OCI-LY1 (cell line): ENCODE measurements at regions not wholly inside any gene's neighbourhood (a gene's known extent, or its start where the extent isn't known, plus 50 kb on each side); places are given as distances from the start of the nearest gene placed in this dataset.

Source experiments
- H2AFZ ChIP-seq: fragments of 200-600 bp; sonication (generic), shearing (Covaris generic); 2 replicates; pipeline ENCODE4 v1.6.0; 2014; ENCODE audit warnings: antibody characterized with exemption, mild to moderate bottlenecking, low read length
- H3F3A ChIP-seq: fragments of 200-600 bp; sonication (generic), shearing (Covaris generic); 2 replicates; pipeline ENCODE4 v1.6.0; 2014; ENCODE audit warnings: mild to moderate bottlenecking, antibody characterized with exemption, low read length, moderate library complexity; ENCODE audit not compliant: insufficient read depth
- H3K27ac ChIP-seq: fragments of 200-600 bp; sonication (generic); 2 replicates; pipeline ENCODE4 v1.5.1; 2014; ENCODE audit warnings: low read length, mixed run types, mild to moderate bottlenecking, low read depth; ENCODE audit not compliant: poor library complexity, severe bottlenecking
- H3K27me3 ChIP-seq: fragments of 200-600 bp; sonication (generic); 2 replicates; pipeline ENCODE4 v1.6.0; 2014; ENCODE audit warnings: antibody characterized with exemption, mild to moderate bottlenecking, low read length, moderate library complexity; ENCODE audit not compliant: insufficient read depth
- H3K36me3 ChIP-seq: fragments of 200-600 bp; sonication (generic); 2 replicates; pipeline ENCODE4 v1.6.1; 2014; ENCODE audit warnings: mild to moderate bottlenecking, antibody characterized with exemption, low read length, moderate library complexity, mixed read lengths; ENCODE audit not compliant: insufficient read depth
- H3K4me1 ChIP-seq: fragments of 200-600 bp; sonication (generic); 2 replicates; pipeline ENCODE4 v1.5.1; 2014; ENCODE audit warnings: mild to moderate bottlenecking, low read length, moderate library complexity; ENCODE audit not compliant: insufficient read depth, severe bottlenecking
- H3K4me2 ChIP-seq: fragments of 200-600 bp; sonication (generic), shearing (Covaris generic); 2 replicates; pipeline ENCODE4 v1.6.1; 2014; ENCODE audit warnings: low read length
- H3K4me3 ChIP-seq: fragments of 200-600 bp; sonication (generic); 2 replicates; pipeline ENCODE4 v1.5.1; 2014; ENCODE audit warnings: low read length, low read depth, mild to moderate bottlenecking, mixed read lengths; ENCODE audit not compliant: poor library complexity, severe bottlenecking
- H3K79me2 ChIP-seq: fragments of 200-600 bp; shearing (Covaris generic); 2 replicates; pipeline ENCODE4 v1.6.1; 2016; ENCODE audit warnings: mixed run types, low read length, mixed read lengths; ENCODE audit not compliant: insufficient read depth
- H3K9ac ChIP-seq: fragments of 200-600 bp; sonication (generic), shearing (Covaris generic); 2 replicates; pipeline ENCODE4 v1.6.1; 2014; ENCODE audit warnings: mild to moderate bottlenecking, low read length, mixed read lengths
- H3K9me2 ChIP-seq: fragments of 200-600 bp; sonication (generic), shearing (Covaris generic); 2 replicates; pipeline ENCODE4 v1.6.1; 2014; ENCODE audit warnings: low read depth, mild to moderate bottlenecking, low read length, mixed read lengths
- H3K9me3 ChIP-seq: fragments of 200-600 bp; shearing (Covaris generic); 2 replicates; pipeline ENCODE4 v1.6.1; 2014; ENCODE audit warnings: low read length, mixed read lengths
- H4K20me1 ChIP-seq: fragments of 200-600 bp; sonication (generic), shearing (Covaris generic); 2 replicates; pipeline ENCODE4 v1.6.0; 2016; ENCODE audit warnings: mild to moderate bottlenecking, low read length; ENCODE audit not compliant: insufficient read depth
- EZH2 ChIP-seq: fragments of 200-600 bp; sonication (generic), shearing (Covaris generic); IDR thresholded peaks from 2 replicates; pipeline ENCODE4 v1.8.0; 2017; ENCODE audit warnings: borderline replicate concordance, mixed run types, mild to moderate bottlenecking, antibody characterized with exemption, low read length, moderate library complexity, mixed read lengths
- TF ChIP-seq, protein P1 (sequence below): fragments of 200-600 bp; sonication (generic), shearing (Covaris generic); IDR thresholded peaks from 2 replicates; pipeline ENCODE4 v1.5.1; 2017; ENCODE audit warnings: mild to moderate bottlenecking, antibody characterized with exemption, low read length, moderate library complexity, mixed read lengths

DNA sequence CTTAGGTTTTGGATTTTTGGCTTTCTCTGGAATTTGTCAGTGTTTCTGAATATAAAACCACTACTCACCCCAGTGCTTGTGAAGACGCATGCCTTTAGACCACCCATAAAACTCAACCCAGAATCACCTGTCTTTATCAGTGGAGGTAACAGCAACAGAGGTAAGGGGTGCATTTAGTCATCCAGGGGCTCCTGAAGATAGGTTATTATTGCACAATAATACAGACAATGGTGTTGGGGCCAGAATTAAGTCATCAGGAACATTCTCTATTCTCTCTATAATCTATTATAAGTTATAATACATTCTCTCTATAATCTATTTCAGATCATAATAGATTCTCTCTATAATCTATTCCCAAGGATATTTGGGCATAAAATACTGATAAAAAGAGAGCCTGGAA, 100.2 kb upstream of the KCNQ5 start:
- Histone ChIP-seq H4K20me1 (no peaks in the 10 kb centered on the region), H3K4me2 (no peak overlapping the region), H3K4me1 (no peaks in the 10 kb centered on the region), H3K36me3 (no peaks in the 10 kb centered on the region), H3F3A (no peaks in the 10 kb centered on the region), H3K9me2 (no peaks in the 10 kb centered on the region), H3K9ac (no peak overlapping the region), H3K9me3 (no peaks in the 10 kb centered on the region), H3K79me2 (no peaks in the 10 kb centered on the region), H3K4me3 (no peak overlapping the region), H3K27me3 (no peaks in the 10 kb centered on the region; the same call in 1 of the 2 replicates), H2AFZ (no peak overlapping the region), H3K27ac (no peak overlapping the region)
- TF ChIP-seq, protein P1, sequence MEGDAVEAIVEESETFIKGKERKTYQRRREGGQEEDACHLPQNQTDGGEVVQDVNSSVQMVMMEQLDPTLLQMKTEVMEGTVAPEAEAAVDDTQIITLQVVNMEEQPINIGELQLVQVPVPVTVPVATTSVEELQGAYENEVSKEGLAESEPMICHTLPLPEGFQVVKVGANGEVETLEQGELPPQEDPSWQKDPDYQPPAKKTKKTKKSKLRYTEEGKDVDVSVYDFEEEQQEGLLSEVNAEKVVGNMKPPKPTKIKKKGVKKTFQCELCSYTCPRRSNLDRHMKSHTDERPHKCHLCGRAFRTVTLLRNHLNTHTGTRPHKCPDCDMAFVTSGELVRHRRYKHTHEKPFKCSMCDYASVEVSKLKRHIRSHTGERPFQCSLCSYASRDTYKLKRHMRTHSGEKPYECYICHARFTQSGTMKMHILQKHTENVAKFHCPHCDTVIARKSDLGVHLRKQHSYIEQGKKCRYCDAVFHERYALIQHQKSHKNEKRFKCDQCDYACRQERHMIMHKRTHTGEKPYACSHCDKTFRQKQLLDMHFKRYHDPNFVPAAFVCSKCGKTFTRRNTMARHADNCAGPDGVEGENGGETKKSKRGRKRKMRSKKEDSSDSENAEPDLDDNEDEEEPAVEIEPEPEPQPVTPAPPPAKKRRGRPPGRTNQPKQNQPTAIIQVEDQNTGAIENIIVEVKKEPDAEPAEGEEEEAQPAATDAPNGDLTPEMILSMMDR, result no peak
- TF ChIP-seq EZH2, result no peak

DNA sequence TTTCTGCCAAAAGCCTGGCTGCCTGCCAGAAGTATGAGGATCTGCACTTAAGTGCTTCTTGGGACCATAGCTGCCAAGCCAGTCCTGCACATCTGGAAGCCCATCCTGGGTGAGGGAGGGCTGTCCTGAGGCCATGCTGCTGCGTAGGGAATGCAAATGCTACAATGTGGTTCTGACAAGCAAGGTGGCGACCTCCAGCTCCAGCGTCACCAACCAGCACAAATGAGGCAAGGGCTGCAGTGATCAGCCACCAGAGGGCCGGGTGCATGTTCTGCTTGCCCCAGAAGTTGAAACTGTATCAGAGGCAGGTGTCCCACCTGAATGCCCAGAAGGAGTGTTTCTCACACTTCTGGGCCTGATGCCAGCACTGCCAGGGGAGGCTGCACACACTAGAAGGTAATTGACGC, 99.1 kb upstream of the KCNQ5 start:
- Histone ChIP-seq H3K9ac (no peak overlapping the region), H4K20me1 (no peaks in the 10 kb centered on the region), H3K27ac (no peak overlapping the region), H3F3A (no peaks in the 10 kb centered on the region), H3K27me3 (no peaks in the 10 kb centered on the region; the same call in 1 of the 2 replicates), H3K79me2 (no peaks in the 10 kb centered on the region), H3K4me2 (no peak overlapping the region), H3K4me3 (no peak overlapping the region), H3K9me2 (no peaks in the 10 kb centered on the region), H3K4me1 (no peaks in the 10 kb centered on the region), H3K9me3 (no peaks in the 10 kb centered on the region), H2AFZ (no peak overlapping the region), H3K36me3 (no peaks in the 10 kb centered on the region)
- TF ChIP-seq, protein P1, result peak; percentile 58
- no peak for TF ChIP-seq EZH2

DNA sequence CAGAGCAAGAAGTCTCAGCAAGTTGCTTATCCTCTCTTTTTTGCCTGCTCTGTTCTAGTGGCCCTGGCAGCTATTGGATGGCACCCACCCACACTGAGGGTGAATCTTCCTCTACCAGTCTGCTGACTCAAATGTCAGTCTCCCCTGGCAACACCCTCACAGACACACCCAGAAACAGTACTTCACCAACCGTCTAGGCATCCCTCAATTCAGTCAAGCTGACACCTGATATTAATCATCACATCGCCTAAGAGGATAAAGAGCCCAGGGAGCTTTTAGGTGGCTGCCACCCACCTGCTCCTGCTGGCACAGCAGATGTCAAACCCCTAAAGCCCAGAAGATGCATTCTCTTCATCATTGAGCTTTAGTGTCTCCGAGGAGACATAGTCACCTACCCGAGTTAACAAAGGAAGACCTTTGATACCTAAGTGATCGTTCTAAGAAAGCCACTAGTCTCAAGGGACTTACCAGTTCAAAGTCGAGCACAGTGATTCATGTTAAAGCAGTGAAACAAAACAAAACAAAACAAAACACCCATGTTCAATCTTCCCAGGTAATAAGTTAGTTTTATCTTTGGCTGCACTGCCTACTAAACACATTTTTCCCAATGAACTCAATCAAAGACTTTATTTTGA, 97.7 kb upstream of the KCNQ5 start:
- no peak for TF ChIP-seq EZH2
- TF ChIP-seq, protein P1, result no peak
- Histone ChIP-seq H3K36me3 (no peaks in the 10 kb centered on the region), H3K27ac (no peak overlapping the region), H2AFZ (no peak overlapping the region), H3F3A (no peaks in the 10 kb centered on the region), H3K27me3 (no peaks in the 10 kb centered on the region; the same call in 1 of the 2 replicates), H3K9ac (no peak overlapping the region), H3K4me1 (no peaks in the 10 kb centered on the region), H3K4me3 (no peak overlapping the region), H3K4me2 (no peak overlapping the region), H3K9me2 (no peaks in the 10 kb centered on the region), H3K9me3 (no peaks in the 10 kb centered on the region), H3K79me2 (no peaks in the 10 kb centered on the region), H4K20me1 (no peaks in the 10 kb centered on the region)
